Muscle of leg (tissue), 3 donors: ENCODE measurements at regions not wholly inside any gene's neighbourhood (a gene's known extent, or its start where the extent isn't known, plus 50 kb on each side); places are given as distances from the start of the nearest gene placed in this dataset.
"Not testable (repeated sequence)": the region's sequence is repeated elsewhere in the genome, so short reads cannot be mapped to it uniquely, and the experiment has no call there.

ENCODE experiments used
- DNase-seq: peaks from one replicate; pipeline ENCODE4 v3.0.0; 2013
- H3K27ac ChIP-seq: one replicate; pipeline ENCODE4 v1.5.1; 2013; ENCODE audit warnings: mild to moderate bottlenecking, low read length, control low read depth
- H3K27me3 ChIP-seq: one replicate; pipeline ENCODE4 v1.6.1; 2013; ENCODE audit warnings: low read length; ENCODE audit not compliant: control insufficient read depth, insufficient read depth
- H3K36me3 ChIP-seq: one replicate; pipeline ENCODE4 v1.6.1; 2013; ENCODE audit warnings: low read length; ENCODE audit not compliant: control insufficient read depth, insufficient read depth
- H3K4me1 ChIP-seq: one replicate; pipeline ENCODE4 v1.6.1; 2013; ENCODE audit warnings: low read length; ENCODE audit not compliant: control insufficient read depth, insufficient read depth
- H3K4me3 ChIP-seq: one replicate; pipeline ENCODE4 v1.5.1; 2013; ENCODE audit warnings: low read length, control low read depth
- H3K9me3 ChIP-seq: replicated peaks from 2 replicates; pipeline ENCODE4 v1.6.1; 2013; ENCODE audit warnings: low read depth, low read length; ENCODE audit not compliant: control insufficient read depth
- WGBS: methylation state at CpG from one replicate; pipeline ENCODE4 v1.1.5; 2013; ENCODE audit warnings: missing lambda C conversion rate; ENCODE audit not compliant: insufficient coverage; 5-methylcytosine and 5-hydroxymethylcytosine counted together

DNA sequence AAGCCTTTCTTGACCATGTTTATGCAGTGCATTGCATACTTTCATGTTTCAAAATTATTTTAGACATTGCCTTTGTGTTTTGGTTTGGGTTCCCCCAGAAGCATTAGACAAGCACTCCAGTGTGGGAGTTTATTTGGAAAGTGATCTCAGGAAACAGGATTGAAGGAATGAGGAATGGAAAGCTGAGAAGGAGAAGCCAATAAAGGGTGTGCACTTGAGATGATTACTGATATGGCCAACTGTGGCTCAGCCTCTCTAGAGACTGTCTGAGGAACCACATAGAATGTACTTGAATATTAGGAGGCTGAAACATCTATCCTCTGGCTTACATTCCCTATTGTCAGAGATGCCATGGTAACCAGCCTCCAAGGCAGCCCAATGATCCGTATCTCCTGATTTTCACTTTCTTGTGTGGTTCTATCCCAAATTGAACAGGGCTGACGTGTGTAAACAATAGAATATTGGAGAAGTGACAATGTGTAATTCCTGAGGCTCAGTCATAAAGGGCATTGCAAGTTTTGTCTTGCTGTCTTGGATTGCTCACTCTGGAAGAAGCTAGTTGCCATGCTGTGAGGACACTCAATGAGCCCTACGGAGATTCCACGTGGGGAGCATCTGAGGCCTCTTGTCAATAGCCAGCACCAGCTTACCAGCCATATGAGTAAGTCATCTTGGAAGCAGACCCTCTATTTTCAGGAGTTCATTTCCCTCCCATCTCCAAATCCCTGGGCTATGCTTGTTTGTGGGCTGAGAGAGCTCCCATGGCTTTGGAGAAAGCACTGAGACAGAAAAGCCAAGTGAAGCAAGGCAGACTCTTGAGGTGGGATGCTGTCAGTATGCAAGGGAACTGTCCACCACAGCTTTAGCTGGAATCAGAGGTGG is 84.7 kb downstream of the SCN11A start:
- no peak overlapping the region for H3K4me3 ChIP-seq
- no peak for DNase-seq
- no peaks in the 10 kb centered on the region for H3K4me1 ChIP-seq
- H3K27ac ChIP-seq: no peak overlapping the region
- H3K36me3 ChIP-seq: no peaks in the 10 kb centered on the region
- WGBS: no CpG with 5 or more reads among the region's 4 CpGs
- no peaks in the 10 kb centered on the region for H3K9me3 ChIP-seq
- no peaks in the 10 kb centered on the region for H3K27me3 ChIP-seq

DNA sequence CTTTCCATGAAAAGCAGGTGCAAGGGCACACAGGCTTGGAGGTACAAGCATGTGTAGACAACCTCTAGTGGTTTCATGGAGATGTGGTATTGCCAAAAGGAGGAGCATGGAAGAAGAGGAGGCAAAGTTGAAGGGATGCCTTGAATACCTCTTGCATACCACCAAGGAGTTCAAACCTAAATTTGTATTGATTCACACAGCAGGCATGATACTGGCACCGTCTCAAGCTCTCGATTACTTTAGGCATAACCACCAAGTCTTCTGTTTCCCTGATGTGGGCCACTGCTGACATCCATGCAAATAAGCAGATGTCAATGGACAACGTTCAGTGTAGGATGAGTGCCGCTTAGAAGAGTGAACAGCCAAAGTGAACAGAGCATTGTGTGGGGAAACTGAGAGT is 87.1 kb downstream of the SCN11A start:
- no peaks in the 10 kb centered on the region for H3K4me1 ChIP-seq
- no peak overlapping the region for H3K27ac ChIP-seq
- H3K36me3 ChIP-seq: no peaks in the 10 kb centered on the region
- DNase-seq: no peak
- 83% methylated on average over 4 of the region's 4 CpGs for WGBS
- no peaks in the 10 kb centered on the region for H3K9me3 ChIP-seq
- H3K27me3 ChIP-seq: no peaks in the 10 kb centered on the region
- no peak overlapping the region for H3K4me3 ChIP-seq

- WGBS: 74% methylated on average over 4 of the region's 5 CpGs
- H3K9me3 ChIP-seq: no peaks in the 10 kb centered on the region
- no peaks in the 10 kb centered on the region for H3K36me3 ChIP-seq
- H3K4me3 ChIP-seq: no peak overlapping the region
- H3K27me3 ChIP-seq: no peaks in the 10 kb centered on the region
- DNase-seq: no peak
- no peaks in the 10 kb centered on the region for H3K4me1 ChIP-seq
- no peak overlapping the region for H3K27ac ChIP-seq
Measured at GRCh38 chr3:38964204-38964603, 87.5 kb downstream of the SCN11A start.

- Histone ChIP-seq H3K27me3 (no peaks in the 10 kb centered on the region), H3K9me3 (no peaks in the 10 kb centered on the region), H3K4me3 (no peak overlapping the region), H3K36me3 (no peaks in the 10 kb centered on the region), H3K27ac (no peak overlapping the region), H3K4me1 (no peaks in the 10 kb centered on the region)
- DNase-seq: peak; percentile 32
- no CpG with 5 or more reads among the region's 5 CpGs for WGBS
Measured at GRCh38 chr3:38960953-38961622, 90.7 kb downstream of the SCN11A start.

GRCh38 chr3:38960042-38960622 is 91.6 kb downstream of the SCN11A start:
- Histone ChIP-seq H3K4me1 (no peaks in the 10 kb centered on the region), H3K4me3 (no peak overlapping the region), H3K36me3 (no peaks in the 10 kb centered on the region), H3K27ac (no peak overlapping the region), H3K9me3 (no peaks in the 10 kb centered on the region), H3K27me3 (no peaks in the 10 kb centered on the region)
- 39% methylated on average over 7 of the region's 8 CpGs for whole genome bisulfite sequencing
- no peak for DNase-seq

- WGBS: no CpG with 5 or more reads among the region's 5 CpGs
- H3K27me3 ChIP-seq: no peaks in the 10 kb centered on the region
- H3K4me3 ChIP-seq: no peak overlapping the region
- DNase-seq: no peak
- no peaks in the 10 kb centered on the region for H3K9me3 ChIP-seq
- H3K4me1 ChIP-seq: no peaks in the 10 kb centered on the region
- no peaks in the 10 kb centered on the region for H3K36me3 ChIP-seq
- no peak overlapping the region for H3K27ac ChIP-seq
Measured at GRCh38 chr3:38958026-38958720, 93.6 kb downstream of the SCN11A start.

- WGBS: 40% methylated on average over 5 of the region's 6 CpGs
Measured at GRCh38 chr3:38957296-38957695, 94.4 kb downstream of the SCN11A start.

DNA sequence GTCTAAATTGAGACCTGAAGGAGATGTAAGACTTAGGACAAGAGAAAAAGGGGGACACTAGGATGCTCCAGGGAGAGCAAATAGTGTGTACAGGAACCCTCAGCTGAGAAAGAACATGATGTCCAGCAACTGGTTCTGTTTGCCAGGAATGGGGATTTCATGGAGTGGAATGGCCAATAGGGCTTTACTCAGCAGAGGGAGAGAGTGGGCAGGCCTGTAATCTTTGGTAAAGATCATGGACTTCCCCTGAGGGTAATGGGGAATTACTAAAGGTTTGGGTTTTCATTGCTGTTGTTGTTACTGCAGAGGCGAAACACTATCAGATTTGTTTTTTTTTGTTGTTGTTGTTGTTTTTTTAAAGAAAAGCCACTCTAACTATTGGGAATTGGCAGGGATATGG is 99.0 kb downstream of the SCN11A start:
- H3K4me1 ChIP-seq: no peaks in the 10 kb centered on the region
- no peaks in the 10 kb centered on the region for H3K9me3 ChIP-seq
- DNase-seq: no peak
- H3K27ac ChIP-seq: no peak overlapping the region
- no peaks in the 10 kb centered on the region for H3K36me3 ChIP-seq
- no CpG with 5 or more reads among the region's 1 CpG for WGBS
- H3K27me3 ChIP-seq: no peaks in the 10 kb centered on the region
- no peak overlapping the region for H3K4me3 ChIP-seq

More at GRCh38 chr3:38957296-38957695, 94.4 kb downstream of the SCN11A start:
- H3K27ac ChIP-seq: no peak overlapping the region
- DNase-seq: no peak
- H3K4me1 ChIP-seq: no peaks in the 10 kb centered on the region
- no peak overlapping the region for H3K4me3 ChIP-seq
- no peaks in the 10 kb centered on the region for H3K36me3 ChIP-seq
- no peaks in the 10 kb centered on the region for H3K9me3 ChIP-seq
- no peaks in the 10 kb centered on the region for H3K27me3 ChIP-seq

GRCh38 chr3:38951167-38951566 is 100.6 kb downstream of the SCN11A start:
- WGBS: 96% methylated on average over 22 of the region's 33 CpGs
- not testable (repeated sequence) for H3K27ac ChIP-seq, H3K4me1 ChIP-seq, H3K27me3 ChIP-seq, H3K4me3 ChIP-seq, DNase-seq, H3K36me3 ChIP-seq, H3K9me3 ChIP-seq

- H3K27me3 ChIP-seq: no peaks in the 10 kb centered on the region
- DNase-seq: no peak
- H3K27ac ChIP-seq: no peak overlapping the region
- H3K36me3 ChIP-seq: no peaks in the 10 kb centered on the region
- 83% methylated on average over 5 of the region's 5 CpGs for WGBS
- no peak overlapping the region for H3K4me3 ChIP-seq
- H3K4me1 ChIP-seq: no peaks in the 10 kb centered on the region
- H3K9me3 ChIP-seq: no peaks in the 10 kb centered on the region
Measured at GRCh38 chr3:38950581-38950980, 101.2 kb downstream of the SCN11A start.
